K562 (cell line): ENCODE measurements at regions not wholly inside any gene's neighbourhood (a gene's known extent, or its start where the extent isn't known, plus 50 kb on each side); places are given as distances from the start of the nearest gene placed in this dataset.

Experiments
- ATAC-seq: fragments of 200-7000 bp; cut with Tn5 transposase; 3 replicates; pipeline ENCODE4 v1.9.1; 2020; ENCODE audit warnings: moderate library complexity
- BruUV-seq: library from RNA; stranded (reverse); fragments of 400-500 nt; replicated peaks from 2 replicates; lab custom pipeline; 2021; lab: Mats Ljungman, UMichigan
- CTCF ChIA-PET: fragments of 300-600 bp; formaldehyde crosslinking; extraction: SDS; loops from one replicate; lab custom pipeline; 2021; ENCODE audit warnings: low intra/inter-chr PET ratio; lab: Yijun Ruan, JAX
- POLR2A ChIA-PET: fragments of 300-600, 350-650 bp; sonication (Branson Sonifier 250); formaldehyde crosslinking; extraction: SDS; loops from one replicate; lab custom pipeline; 2021; ENCODE audit warnings: antibody characterized with exemption, inconsistent platforms; lab: Yijun Ruan, JAX
- DNase-seq, 4 experiments: peaks; one replicate each; pipeline versions ENCODE4 v3.0.0 to v3.0.0-alpha.2; 2011 to 2018; ENCODE audit warnings: low spot score in 3 of 4, mixed read lengths in 3 of 4; ENCODE audit errors: extremely low read depth in 1 of 4
- FAIRE-seq: peaks from 2 replicates; lab custom pipeline; 2011; peaks lifted over from hg19 to GRCh38; lab: Jason Lieb, UNC
- H2AFZ ChIP-seq: 2 replicates; pipeline ENCODE4 v1.6.0; 2011; ENCODE audit warnings: low read depth, low read length, control low read depth, inconsistent platforms
- H3K27ac ChIP-seq: fragments of 200-600 bp; 3 replicates; pipeline ENCODE4 v1.8.0; 2011; ENCODE audit warnings: low read depth, mild to moderate bottlenecking, control low read depth, inconsistent platforms, low read length, moderate library complexity, mixed read lengths; ENCODE audit errors: extremely low read depth
- H3K27me3 ChIP-seq, 2 experiments: fragments of 300-600 bp in 1 of 2; 2 replicates in 1 of 2; 3 replicates in 1 of 2; pipeline versions ENCODE4 v1.6.0 to v1.8.0; 2011; ENCODE audit warnings: inconsistent platforms in 2 of 2, low read length in 2 of 2, mild to moderate bottlenecking in 1 of 2, mixed read lengths in 1 of 2, moderate library complexity in 1 of 2; ENCODE audit not compliant: control insufficient read depth in 2 of 2, insufficient read depth in 2 of 2
- H3K36me3 ChIP-seq: fragments of 300-600 bp; 3 replicates; pipeline ENCODE4 v1.8.0; 2011; ENCODE audit warnings: mild to moderate bottlenecking, low read length, inconsistent platforms; ENCODE audit not compliant: control insufficient read depth, insufficient read depth
- H3K4me1 ChIP-seq, 2 experiments: fragments of 200-600 bp in 1 of 2; replicated peaks in 1 of 2; 2 replicates in 1 of 2; 3 replicates in 1 of 2; pipeline versions ENCODE4 v1.5.1 to v1.8.0; 2011; ENCODE audit warnings: inconsistent platforms in 2 of 2, low read length in 2 of 2, mild to moderate bottlenecking in 1 of 2, mixed read lengths in 1 of 2, moderate library complexity in 1 of 2; ENCODE audit not compliant: control insufficient read depth in 2 of 2, insufficient read depth in 2 of 2
- H3K4me2 ChIP-seq: 2 replicates; pipeline ENCODE4 v1.6.1; 2011; ENCODE audit warnings: low read length, control low read depth, inconsistent platforms, mixed read lengths; ENCODE audit not compliant: insufficient read depth
- H3K4me3 ChIP-seq: fragments of 200-600 bp; sonication (generic), shearing (Covaris generic); 2 replicates; pipeline ENCODE4 v1.5.1; 2016; ENCODE audit warnings: control low read depth, inconsistent platforms
- H3K79me2 ChIP-seq: fragments of 200-600 bp; 3 replicates; pipeline ENCODE4 v1.8.0; 2011; ENCODE audit warnings: low read length, inconsistent platforms; ENCODE audit not compliant: control insufficient read depth, insufficient read depth
- H3K9ac ChIP-seq, 2 experiments: 2 replicates each; pipeline versions ENCODE4 v1.6.0 to v1.6.1; 2011; ENCODE audit warnings: low read depth in 2 of 2, low read length in 2 of 2, control low read depth in 1 of 2, inconsistent platforms in 1 of 2, mild to moderate bottlenecking in 1 of 2, mixed read lengths in 1 of 2; ENCODE audit not compliant: insufficient read depth in 1 of 2
- H3K9me1 ChIP-seq: one replicate; pipeline ENCODE4 v1.6.0; 2011; ENCODE audit warnings: inconsistent platforms, mild to moderate bottlenecking, low read length, moderate library complexity; ENCODE audit not compliant: control insufficient read depth, insufficient read depth
- H3K9me3 ChIP-seq: replicated peaks from 2 replicates; pipeline ENCODE4 v1.5.1; 2011; ENCODE audit warnings: low read depth, low read length, inconsistent platforms; ENCODE audit not compliant: control insufficient read depth, insufficient read depth
- H4K20me1 ChIP-seq: replicated peaks from 2 replicates; pipeline ENCODE4 v1.6.1; 2011; ENCODE audit warnings: low read length, inconsistent platforms, mixed read lengths; ENCODE audit not compliant: control insufficient read depth, insufficient read depth
- HDAC3 ChIP-seq: fragments of 450-650 bp; IDR thresholded peaks from 2 replicates; pipeline ENCODE4 v1.6.1; 2018; ENCODE audit warnings: borderline replicate concordance, mild to moderate bottlenecking, moderate library complexity; ENCODE audit not compliant: partially characterized antibody
- MECOM ChIP-seq: fragments of 250-450 bp; sonication (Bioruptor Pico); IDR thresholded peaks from 2 replicates; pipeline ENCODE4 v1.8.0; 2022; ENCODE audit warnings: inconsistent platforms
- NFYB ChIP-seq: IDR thresholded peaks from 2 replicates; pipeline ENCODE4 v1.6.1; 2011; ENCODE audit warnings: mild to moderate bottlenecking, moderate library complexity; ENCODE audit not compliant: insufficient read length; ENCODE audit errors: extremely low read depth
- PREB ChIP-seq: sonication (generic); formaldehyde crosslinking; IDR thresholded peaks from 2 replicates; pipeline ENCODE4 v1.8.1; 2023; ENCODE audit warnings: mild to moderate bottlenecking, missing genetic modification reagents
- THAP12 ChIP-seq: fragments of 250-450 bp; sonication (Bioruptor Pico); IDR thresholded peaks from 2 replicates; pipeline ENCODE4 v1.9.0; 2021; ENCODE audit warnings: mild to moderate bottlenecking, inconsistent platforms
- ZBTB5 ChIP-seq: fragments of 450-650 bp; IDR thresholded peaks from 2 replicates; pipeline ENCODE4 v1.6.1; 2017; ENCODE audit warnings: antibody characterized with exemption
- ZHX1 ChIP-seq: fragments of 150-350 bp; conservative IDR thresholded peaks from 2 replicates; pipeline ENCODE4 v1.6.1; 2014; ENCODE audit warnings: low read length
- WGBS: fragments of 100-300 bp; shearing (Covaris generic); methylation state at CpG from one replicate; pipeline ENCODE4 v1.1.6; 2016; ENCODE audit warnings: low coverage, mixed read lengths; ENCODE audit not compliant: insufficient coverage; ENCODE audit errors: missing lambda C conversion rate; 5-methylcytosine and 5-hydroxymethylcytosine counted together
- in situ Hi-C: fragments of 300-500 bp; cut with MboI; formaldehyde crosslinking; loops from 4 replicates; pipeline ENCODE4 v1.15.0; 2018; ENCODE audit warnings: inconsistent platforms, mixed read lengths
- intact Hi-C: fragments of 100-400 bp; cut with micrococcal nuclease; formaldehyde crosslinking; loops from 2 replicates; pipeline ENCODE4 v1.14.2; 2022

GRCh38 chr7:25595996-25596395 lies 367.7 kb upstream of the NPVF start:
- Histone ChIP-seq H3K4me2 (no peak overlapping the region), H3K4me3 (no peak overlapping the region), H3K36me3 (no peaks in the 10 kb centered on the region), H3K27ac (no peak overlapping the region), H3K9me3 (no peaks in the 10 kb centered on the region), H3K4me1 (no peaks in the 10 kb centered on the region; a peak in 1 of 5 replicates)
- in situ Hi-C loops = no loop called here
- CTCF ChIA-PET = no interaction called here
- FAIRE-seq = no peak
- TF ChIP-seq THAP12 = no peak
- no peak for TF ChIP-seq ZBTB5
- no peak for TF ChIP-seq NFYB
- TF ChIP-seq PREB (CRISPR knock-in tag) = no peak
- no peak for TF ChIP-seq HDAC3
- no peak for TF ChIP-seq MECOM
- TF ChIP-seq ZHX1 = no peak
- TF ChIP-seq, all 486 proteins: peak for 0
- Histone ChIP-seq H3K9ac (no peak overlapping the region), H4K20me1 (no peaks in the 10 kb centered on the region), H3K9me1 (no peaks in the 10 kb centered on the region), H3K27me3 (peaks cover 6 to 15% of the 10 kb centered on the region in 2 experiments; a peak in 3 of 5 replicates), H3K79me2 (no peaks in the 10 kb centered on the region), H2AFZ (no peak overlapping the region)
- no TSS peak for BruUV-seq
- 4% methylated on average over 2 of the region's 2 CpGs for WGBS
- DNase-seq = no peak
- POLR2A ChIA-PET = no interaction called here
- ATAC-seq = no peak
- intact Hi-C loops = no loop called here
